HL-60 (cell line): ENCODE measurements at regions not wholly inside any gene's neighbourhood (a gene's known extent, or its start where the extent isn't known, plus 50 kb on each side); places are given as distances from the start of the nearest gene placed in this dataset.

ENCODE experiments used
- GABPA ChIP-seq: IDR thresholded peaks from 2 replicates; pipeline ENCODE4 v1.6.1; 2012; ENCODE audit warnings: low read depth
- POLR2AphosphoS5 ChIP-seq: IDR thresholded peaks from 2 replicates; pipeline ENCODE4 v1.6.1; 2012; ENCODE audit warnings: low read depth
- REST ChIP-seq: IDR thresholded peaks from 2 replicates; pipeline ENCODE4 v1.6.1; 2012; ENCODE audit warnings: low read depth; ENCODE audit not compliant: insufficient replicate concordance
- SPI1 ChIP-seq: IDR thresholded peaks from 2 replicates; pipeline ENCODE4 v1.6.1; 2012; ENCODE audit warnings: low read depth, mild to moderate bottlenecking, borderline replicate concordance
- TF ChIP-seq, protein P1 (sequence below): IDR thresholded peaks from one replicate; pipeline ENCODE4 v1.5.1; 2011; ENCODE audit warnings: low read length, control low read depth, inconsistent platforms; ENCODE audit not compliant: insufficient read depth

- TF ChIP-seq, protein P1, sequence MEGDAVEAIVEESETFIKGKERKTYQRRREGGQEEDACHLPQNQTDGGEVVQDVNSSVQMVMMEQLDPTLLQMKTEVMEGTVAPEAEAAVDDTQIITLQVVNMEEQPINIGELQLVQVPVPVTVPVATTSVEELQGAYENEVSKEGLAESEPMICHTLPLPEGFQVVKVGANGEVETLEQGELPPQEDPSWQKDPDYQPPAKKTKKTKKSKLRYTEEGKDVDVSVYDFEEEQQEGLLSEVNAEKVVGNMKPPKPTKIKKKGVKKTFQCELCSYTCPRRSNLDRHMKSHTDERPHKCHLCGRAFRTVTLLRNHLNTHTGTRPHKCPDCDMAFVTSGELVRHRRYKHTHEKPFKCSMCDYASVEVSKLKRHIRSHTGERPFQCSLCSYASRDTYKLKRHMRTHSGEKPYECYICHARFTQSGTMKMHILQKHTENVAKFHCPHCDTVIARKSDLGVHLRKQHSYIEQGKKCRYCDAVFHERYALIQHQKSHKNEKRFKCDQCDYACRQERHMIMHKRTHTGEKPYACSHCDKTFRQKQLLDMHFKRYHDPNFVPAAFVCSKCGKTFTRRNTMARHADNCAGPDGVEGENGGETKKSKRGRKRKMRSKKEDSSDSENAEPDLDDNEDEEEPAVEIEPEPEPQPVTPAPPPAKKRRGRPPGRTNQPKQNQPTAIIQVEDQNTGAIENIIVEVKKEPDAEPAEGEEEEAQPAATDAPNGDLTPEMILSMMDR: no peak
- TF ChIP-seq REST: no peak
- TF ChIP-seq POLR2AphosphoS5: no peak
- TF ChIP-seq GABPA: no peak
- no peak for TF ChIP-seq SPI1
These were observed 83.9 kb upstream of the BANK1 start for GRCh38 chr4:101706535-101707057.
